ENCODE measurements at regions not wholly inside any gene's neighbourhood (a gene's known extent, or its start where the extent isn't known, plus 50 kb on each side); places are given as distances from the start of the nearest gene placed in this dataset.

- TF ChIP-seq CTCF (IDR thresholded peaks at IDR 0.05) = no peak
- no peak for TF ChIP-seq POLR2AphosphoS5 (IDR thresholded peaks at IDR 0.05; ENCODE audit: low read depth, low read length)
- no peak for TF ChIP-seq SIN3A (IDR thresholded peaks at IDR 0.05; ENCODE audit: borderline replicate concordance, insufficient read depth, low read depth, low read length)
- no peak for TF ChIP-seq REST (IDR thresholded peaks at IDR 0.05; ENCODE audit: insufficient read depth in 1 of 2, low read depth in 2 of 2, low read length in 1 of 2)
Observed at GRCh38 chr5:103393101-103393754, 134.7 kb downstream of the MACIR start.

Data from Panc1 (cell line).